Endothelial cell of umbilical vein (primary cell): ENCODE measurements at regions not wholly inside any gene's neighbourhood (a gene's known extent, or its start where the extent isn't known, plus 50 kb on each side); places are given as distances from the start of the nearest gene placed in this dataset.

Experiments
- BruUV-seq: library from RNA; stranded (reverse); fragments of 400-500 nt; replicated peaks from 2 replicates; lab custom pipeline; 2021; lab: Mats Ljungman, UMichigan
- CTCF ChIA-PET: fragments of 300-600, 350-600 bp; sonication (Branson Sonifier 250); formaldehyde crosslinking; loops from one replicate; lab custom pipeline; 2021; ENCODE audit warnings: antibody characterized with exemption, inconsistent platforms; lab: Charles Lee
- POLR2A ChIA-PET: fragments of 300-600, 350-600 bp; sonication (Branson Sonifier 250); formaldehyde crosslinking; loops from one replicate; lab custom pipeline; 2021; ENCODE audit warnings: antibody characterized with exemption, inconsistent platforms; lab: Charles Lee
- DNase-seq: peaks from one replicate; pipeline ENCODE4 v3.0.0-alpha.2; 2011; ENCODE audit warnings: low read depth, low spot score
- FAIRE-seq: peaks from 2 replicates; lab custom pipeline; 2011; peaks lifted over from hg19 to GRCh38; lab: Jason Lieb, UNC
- H2AFZ ChIP-seq: 2 replicates; pipeline ENCODE4 v1.6.0; 2012; ENCODE audit warnings: low read depth, low read length, control low read depth, inconsistent platforms
- H3K27ac ChIP-seq: 2 replicates; pipeline ENCODE4 v1.5.1; 2011; ENCODE audit warnings: low read depth, mild to moderate bottlenecking, control low read depth, low read length, moderate library complexity; ENCODE audit not compliant: insufficient read depth
- H3K27me3 ChIP-seq, 2 experiments: 2 replicates each; pipeline versions ENCODE4 v1.6.0 to v1.6.1; 2011; ENCODE audit warnings: low read length in 2 of 2, mixed read lengths in 1 of 2; ENCODE audit not compliant: control insufficient read depth in 2 of 2, insufficient read depth in 2 of 2
- H3K36me3 ChIP-seq, 2 experiments: 2 replicates in 1 of 2; 3 replicates in 1 of 2; pipeline ENCODE4 v1.5.1; 2011; ENCODE audit warnings: low read length in 2 of 2, mild to moderate bottlenecking in 1 of 2, moderate library complexity in 1 of 2; ENCODE audit not compliant: control insufficient read depth in 2 of 2, insufficient read depth in 2 of 2; ENCODE audit errors: extremely low read depth in 1 of 2
- H3K4me1 ChIP-seq: 3 replicates; pipeline ENCODE4 v1.5.1; 2011; ENCODE audit warnings: mild to moderate bottlenecking, low read length; ENCODE audit not compliant: control insufficient read depth, insufficient read depth; ENCODE audit errors: extremely low read depth
- H3K4me2 ChIP-seq: 2 replicates; pipeline ENCODE4 v1.6.1; 2011; ENCODE audit warnings: low read length, control low read depth, mixed read lengths; ENCODE audit not compliant: insufficient read depth
- H3K4me3 ChIP-seq, 3 experiments: fragments of 200-600 bp in 1 of 3; sonication (generic), shearing (Covaris generic) in 1 of 3; replicated peaks in 1 of 3; 2 replicates each; pipeline ENCODE4 v1.5.1; 2011 to 2016; ENCODE audit warnings: control low read depth in 3 of 3, low read length in 3 of 3, mild to moderate bottlenecking in 2 of 3, inconsistent platforms in 1 of 3, low read depth in 1 of 3, moderate library complexity in 1 of 3; ENCODE audit not compliant: insufficient read depth in 1 of 3
- H3K79me2 ChIP-seq: 2 replicates; pipeline ENCODE4 v1.6.0; 2012; ENCODE audit warnings: low read length, inconsistent platforms; ENCODE audit not compliant: control insufficient read depth, insufficient read depth
- H3K9ac ChIP-seq: replicated peaks from 2 replicates; pipeline ENCODE3; 2011; ENCODE audit warnings: low read length, control low read depth; ENCODE audit not compliant: insufficient read depth; ENCODE audit errors: extremely low read depth
- H3K9me1 ChIP-seq: replicated peaks from 3 replicates; pipeline ENCODE4 v1.6.0; 2011; ENCODE audit warnings: mild to moderate bottlenecking, low read length; ENCODE audit not compliant: control insufficient read depth, insufficient read depth; ENCODE audit errors: extremely low read depth
- H3K9me3 ChIP-seq: replicated peaks from 2 replicates; pipeline ENCODE4 v1.5.1; 2012; ENCODE audit warnings: low read length, inconsistent platforms; ENCODE audit not compliant: control insufficient read depth, insufficient read depth
- H4K20me1 ChIP-seq: replicated peaks from 2 replicates; pipeline ENCODE3; 2011; ENCODE audit warnings: mild to moderate bottlenecking, low read length; ENCODE audit not compliant: control insufficient read depth, insufficient read depth; ENCODE audit errors: extremely low read depth
- EZH2 ChIP-seq: IDR thresholded peaks from 2 replicates; pipeline ENCODE4 v1.6.1; 2012; ENCODE audit warnings: borderline replicate concordance, low read depth, mild to moderate bottlenecking, moderate library complexity, low read length, inconsistent platforms; ENCODE audit not compliant: severe bottlenecking
- FOS ChIP-seq: IDR thresholded peaks from 2 replicates; pipeline ENCODE4 v1.6.1; 2011; ENCODE audit warnings: mild to moderate bottlenecking, low read length, moderate library complexity, borderline replicate concordance; ENCODE audit not compliant: insufficient read depth
- GATA2 ChIP-seq: IDR thresholded peaks from 2 replicates; pipeline ENCODE4 v1.7.0; 2011; ENCODE audit warnings: low read depth, mild to moderate bottlenecking, moderate library complexity, mixed read lengths, low read length; ENCODE audit not compliant: insufficient read length, insufficient read depth
- JUN ChIP-seq: IDR thresholded peaks from 2 replicates; pipeline ENCODE4 v1.6.1; 2011; ENCODE audit warnings: borderline replicate concordance, low read depth; ENCODE audit not compliant: insufficient read length, insufficient read depth
- MYC ChIP-seq: IDR thresholded peaks from one replicate; pipeline ENCODE4 v1.6.1; 2011; ENCODE audit warnings: mild to moderate bottlenecking, low read depth, low read length
- POLR2A ChIP-seq: IDR thresholded peaks from 2 replicates; pipeline ENCODE4 v1.6.1; 2012; ENCODE audit warnings: low read depth, mild to moderate bottlenecking, control low read depth, low read length
- POLR2AphosphoS5 ChIP-seq: IDR thresholded peaks from 2 replicates; pipeline ENCODE4 v1.6.1; 2012; ENCODE audit warnings: low read depth, mild to moderate bottlenecking, control low read depth, low read length, moderate library complexity; ENCODE audit not compliant: insufficient read depth
- dilution Hi-C: fragments of 300-500 bp; cut with MboI; formaldehyde crosslinking; loops from one replicate; pipeline ENCODE4 v1.15.0; 2019; ENCODE audit warnings: low sequenced_read_pairs; ENCODE audit not compliant: extremely low pct_ligation_motif_present
- intact Hi-C: fragments of 100-400 bp; cut with micrococcal nuclease; formaldehyde crosslinking; loops from one replicate; pipeline ENCODE4 v1.10.0; 2022
- TF ChIP-seq, protein P1 (sequence below), 2 donors: IDR thresholded peaks; 1 replicate in 1 of 2; 2 replicates in 1 of 2; pipeline ENCODE4 v1.5.1; 2011; ENCODE audit warnings: low read length in 2 of 2, mild to moderate bottlenecking in 2 of 2, moderate library complexity in 2 of 2, control low read depth in 1 of 2, inconsistent platforms in 1 of 2, low read depth in 1 of 2; ENCODE audit not compliant: insufficient read depth in 1 of 2; ENCODE audit errors: extremely low read depth in 1 of 2
- TF ChIP-seq, protein P2 (sequence below): IDR thresholded peaks from 2 replicates; pipeline ENCODE4 v1.6.1; 2011; ENCODE audit not compliant: insufficient read depth, insufficient read length

DNA sequence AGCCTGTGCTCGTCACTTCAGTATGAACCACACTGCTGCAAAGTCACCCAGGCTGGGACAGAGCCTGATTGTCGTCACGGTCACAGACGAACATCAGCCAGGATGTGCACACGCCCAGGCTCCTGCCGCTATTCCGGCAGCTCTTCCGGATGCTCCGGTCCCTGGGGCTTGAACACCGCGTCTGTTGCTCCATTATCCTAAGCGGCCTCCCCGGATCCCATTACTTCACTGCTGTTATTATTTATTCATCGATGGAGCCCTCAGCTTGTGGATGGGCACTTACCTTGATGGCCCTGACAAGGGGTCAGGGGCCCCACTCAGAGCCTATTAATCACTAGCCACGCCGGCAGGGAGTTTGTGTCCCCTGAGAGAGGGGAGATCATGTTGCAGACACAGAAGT is 120.8 kb upstream of the PCBD1 start:
- Histone ChIP-seq H3K27ac (no peak overlapping the region), H3K9me3 (no peaks in the 10 kb centered on the region), H3K4me3 (no peak overlapping the region), H3K4me2 (no peak overlapping the region), H4K20me1 (no peaks in the 10 kb centered on the region), H3K9me1 (no peaks in the 10 kb centered on the region), H2AFZ (no peak overlapping the region), H3K4me1 (no peaks in the 10 kb centered on the region), H3K79me2 (no peaks in the 10 kb centered on the region), H3K27me3 (peaks cover 0 to 2% of the 10 kb centered on the region in 2 experiments), H3K9ac (no peak overlapping the region), H3K36me3 (no peaks in the 10 kb centered on the region)
- dilution Hi-C loops (no loop called here), intact Hi-C loops (no loop called here)
- POLR2A ChIA-PET, result no interaction called here
- DNase-seq (no peak), FAIRE-seq (no peak)
- TF ChIP-seq, protein P1, sequence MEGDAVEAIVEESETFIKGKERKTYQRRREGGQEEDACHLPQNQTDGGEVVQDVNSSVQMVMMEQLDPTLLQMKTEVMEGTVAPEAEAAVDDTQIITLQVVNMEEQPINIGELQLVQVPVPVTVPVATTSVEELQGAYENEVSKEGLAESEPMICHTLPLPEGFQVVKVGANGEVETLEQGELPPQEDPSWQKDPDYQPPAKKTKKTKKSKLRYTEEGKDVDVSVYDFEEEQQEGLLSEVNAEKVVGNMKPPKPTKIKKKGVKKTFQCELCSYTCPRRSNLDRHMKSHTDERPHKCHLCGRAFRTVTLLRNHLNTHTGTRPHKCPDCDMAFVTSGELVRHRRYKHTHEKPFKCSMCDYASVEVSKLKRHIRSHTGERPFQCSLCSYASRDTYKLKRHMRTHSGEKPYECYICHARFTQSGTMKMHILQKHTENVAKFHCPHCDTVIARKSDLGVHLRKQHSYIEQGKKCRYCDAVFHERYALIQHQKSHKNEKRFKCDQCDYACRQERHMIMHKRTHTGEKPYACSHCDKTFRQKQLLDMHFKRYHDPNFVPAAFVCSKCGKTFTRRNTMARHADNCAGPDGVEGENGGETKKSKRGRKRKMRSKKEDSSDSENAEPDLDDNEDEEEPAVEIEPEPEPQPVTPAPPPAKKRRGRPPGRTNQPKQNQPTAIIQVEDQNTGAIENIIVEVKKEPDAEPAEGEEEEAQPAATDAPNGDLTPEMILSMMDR (IDR thresholded peaks at IDR 0.05; ENCODE audit: extremely low read depth in 1 of 2, insufficient read depth in 1 of 2, low read depth in 1 of 2, low read length in 2 of 2), result no peak
- TF ChIP-seq, protein P2, sequence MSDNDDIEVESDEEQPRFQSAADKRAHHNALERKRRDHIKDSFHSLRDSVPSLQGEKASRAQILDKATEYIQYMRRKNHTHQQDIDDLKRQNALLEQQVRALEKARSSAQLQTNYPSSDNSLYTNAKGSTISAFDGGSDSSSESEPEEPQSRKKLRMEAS, result no peak
- no peak for TF ChIP-seq MYC
- TF ChIP-seq JUN, result no peak
- TF ChIP-seq EZH2, result no peak
- no peak for TF ChIP-seq POLR2A
- no peak for TF ChIP-seq GATA2
- no peak for TF ChIP-seq FOS
- no peak for TF ChIP-seq POLR2AphosphoS5
- no TSS peak for BruUV-seq
- CTCF ChIA-PET, result no interaction called here
